GM18873 (cell line): ENCODE measurements at regions not wholly inside any gene's neighbourhood (a gene's known extent, or its start where the extent isn't known, plus 50 kb on each side); places are given as distances from the start of the nearest gene placed in this dataset.

Source experiments
- ATAC-seq: cut with Tn5 transposase; IDR thresholded peaks from one replicate; pipeline ENCODE4 v1.9.1; 2021; ENCODE audit warnings: mild to moderate bottlenecking, moderate library complexity, moderate number of reproducible peaks; ENCODE audit not compliant: unreplicated experiment, low FRiP score

GRCh38 chr4:180827232-180828009 lies 1415.8 kb upstream of the TENM3 start:
- no peak for ATAC-seq

- ATAC-seq = no peak
Observed at GRCh38 chr4:180828455-180829018, 1414.7 kb upstream of the TENM3 start.

- no peak for ATAC-seq
Observed at GRCh38 chr4:180832073-180832472, 1411.1 kb upstream of the TENM3 start.

GRCh38 chr4:180840142-180840541 lies 1403.1 kb upstream of the TENM3 start:
- no peak for ATAC-seq

- ATAC-seq = no peak
Observed at GRCh38 chr4:180850318-180850940, 1392.8 kb upstream of the TENM3 start.

- ATAC-seq = no peak
Observed at GRCh38 chr4:180852738-180853137, 1390.5 kb upstream of the TENM3 start.

- ATAC-seq = no peak
Observed at GRCh38 chr4:180855184-180855583, 1388.0 kb upstream of the TENM3 start.

- ATAC-seq = no peak
Observed at GRCh38 chr4:180860089-180860720, 1383.0 kb upstream of the TENM3 start.

- no peak for ATAC-seq
Observed at GRCh38 chr4:180861651-180862050, 1381.6 kb upstream of the TENM3 start.

- ATAC-seq = no peak
Observed at GRCh38 chr4:180866933-180867643, 1376.1 kb upstream of the TENM3 start.

- ATAC-seq = no peak
Observed at GRCh38 chr4:180870623-180871022, 1372.6 kb upstream of the TENM3 start.

- ATAC-seq = no peak
Observed at GRCh38 chr4:180898305-180898704, 1344.9 kb upstream of the TENM3 start.

GRCh38 chr4:180900781-180901180 lies 1342.4 kb upstream of the TENM3 start:
- no peak for ATAC-seq

GRCh38 chr4:180909279-180909678 lies 1333.9 kb upstream of the TENM3 start:
- ATAC-seq = no peak

GRCh38 chr4:180913750-180914149 lies 1329.5 kb upstream of the TENM3 start:
- ATAC-seq = no peak

GRCh38 chr4:180923486-180923885 lies 1319.7 kb upstream of the TENM3 start:
- no peak for ATAC-seq

- no peak for ATAC-seq
Observed at GRCh38 chr4:180925805-180926204, 1317.4 kb upstream of the TENM3 start.

- no peak for ATAC-seq
Observed at GRCh38 chr4:180926277-180926676, 1316.9 kb upstream of the TENM3 start.

- ATAC-seq = no peak
Observed at GRCh38 chr4:180932370-180933001, 1310.7 kb upstream of the TENM3 start.

GRCh38 chr4:180937083-180937482 lies 1306.1 kb upstream of the TENM3 start:
- ATAC-seq = no peak
